ENCODE measurements at regions not wholly inside any gene's neighbourhood (a gene's known extent, or its start where the extent isn't known, plus 50 kb on each side); places are given as distances from the start of the nearest gene placed in this dataset.

DNA sequence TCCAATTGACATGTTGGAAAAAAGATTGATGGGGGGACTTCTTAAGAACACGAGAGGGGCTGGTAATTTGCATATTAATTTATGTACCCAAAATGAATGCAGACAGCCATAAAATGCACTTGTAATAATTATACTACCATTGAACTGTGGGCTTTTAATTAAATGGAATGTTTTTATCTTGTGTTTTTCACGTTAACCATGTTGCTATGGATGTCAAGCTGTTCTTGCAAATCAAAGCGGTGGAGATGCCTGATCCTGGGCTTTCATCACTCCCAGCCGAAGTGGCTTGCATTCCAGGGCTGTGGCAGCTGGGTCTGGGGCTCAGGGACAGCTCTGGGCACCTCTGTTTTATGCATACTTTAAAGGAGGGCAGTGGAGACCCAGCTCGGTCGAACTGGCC is 179.4 kb upstream of the TMTC4 start:
- Histone ChIP-seq H3K9me3 (ENCODE audit: control insufficient read depth in 4 of 4, low read length in 3 of 4) (no peaks in the 10 kb centered on the region), H3K4me3 (ENCODE audit: low read depth in 1 of 3, low read length in 3 of 3) (no peak overlapping the region), H3K27ac (ENCODE audit: low read depth in 1 of 2, low read length in 2 of 2) (no peak overlapping the region), H3K36me3 (ENCODE audit: control insufficient read depth in 4 of 4, insufficient read depth in 3 of 4, low read depth in 1 of 4, low read length in 3 of 4) (no peaks in the 10 kb centered on the region), H3K9ac (ENCODE audit: low read depth in 1 of 2, low read length in 2 of 2) (no peak overlapping the region), H3K27me3 (ENCODE audit: control insufficient read depth in 4 of 4, insufficient read depth in 4 of 4, low read length in 3 of 4) (no peaks in the 10 kb centered on the region), H3K4me1 (ENCODE audit: control insufficient read depth in 4 of 4, insufficient read depth in 4 of 4, low read length in 3 of 4) (peaks cover 0 to 7% (median 4%) of the 10 kb centered on the region in 4 donors)
- no peak for DNase-seq (ENCODE audit: low spot score)
- WGBS: 80% methylated on average over 6 of the region's 6 CpGs
- TF ChIP-seq EGR1 (IDR thresholded peaks at IDR 0.05; ENCODE audit: low read depth in 2 of 2): no peak
- TF ChIP-seq GABPA (IDR thresholded peaks at IDR 0.05 in 1 of 2, conservative IDR thresholded peaks at IDR 0.05 in 1 of 2): no peak
- no peak for TF ChIP-seq YY1 (IDR thresholded peaks at IDR 0.05)
- no peak for TF ChIP-seq ATF3 (IDR thresholded peaks at IDR 0.05)
- TF ChIP-seq SP1 (IDR thresholded peaks at IDR 0.05): no peak
- TF ChIP-seq FOXA1 (IDR thresholded peaks at IDR 0.05): no peak
- no peak for TF ChIP-seq JUND (IDR thresholded peaks at IDR 0.05)
- TF ChIP-seq, protein P1, sequence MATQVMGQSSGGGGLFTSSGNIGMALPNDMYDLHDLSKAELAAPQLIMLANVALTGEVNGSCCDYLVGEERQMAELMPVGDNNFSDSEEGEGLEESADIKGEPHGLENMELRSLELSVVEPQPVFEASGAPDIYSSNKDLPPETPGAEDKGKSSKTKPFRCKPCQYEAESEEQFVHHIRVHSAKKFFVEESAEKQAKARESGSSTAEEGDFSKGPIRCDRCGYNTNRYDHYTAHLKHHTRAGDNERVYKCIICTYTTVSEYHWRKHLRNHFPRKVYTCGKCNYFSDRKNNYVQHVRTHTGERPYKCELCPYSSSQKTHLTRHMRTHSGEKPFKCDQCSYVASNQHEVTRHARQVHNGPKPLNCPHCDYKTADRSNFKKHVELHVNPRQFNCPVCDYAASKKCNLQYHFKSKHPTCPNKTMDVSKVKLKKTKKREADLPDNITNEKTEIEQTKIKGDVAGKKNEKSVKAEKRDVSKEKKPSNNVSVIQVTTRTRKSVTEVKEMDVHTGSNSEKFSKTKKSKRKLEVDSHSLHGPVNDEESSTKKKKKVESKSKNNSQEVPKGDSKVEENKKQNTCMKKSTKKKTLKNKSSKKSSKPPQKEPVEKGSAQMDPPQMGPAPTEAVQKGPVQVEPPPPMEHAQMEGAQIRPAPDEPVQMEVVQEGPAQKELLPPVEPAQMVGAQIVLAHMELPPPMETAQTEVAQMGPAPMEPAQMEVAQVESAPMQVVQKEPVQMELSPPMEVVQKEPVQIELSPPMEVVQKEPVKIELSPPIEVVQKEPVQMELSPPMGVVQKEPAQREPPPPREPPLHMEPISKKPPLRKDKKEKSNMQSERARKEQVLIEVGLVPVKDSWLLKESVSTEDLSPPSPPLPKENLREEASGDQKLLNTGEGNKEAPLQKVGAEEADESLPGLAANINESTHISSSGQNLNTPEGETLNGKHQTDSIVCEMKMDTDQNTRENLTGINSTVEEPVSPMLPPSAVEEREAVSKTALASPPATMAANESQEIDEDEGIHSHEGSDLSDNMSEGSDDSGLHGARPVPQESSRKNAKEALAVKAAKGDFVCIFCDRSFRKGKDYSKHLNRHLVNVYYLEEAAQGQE (IDR thresholded peaks at IDR 0.05): no peak
- TF ChIP-seq RXRA (IDR thresholded peaks at IDR 0.05): no peak
- TF ChIP-seq, protein P2, sequence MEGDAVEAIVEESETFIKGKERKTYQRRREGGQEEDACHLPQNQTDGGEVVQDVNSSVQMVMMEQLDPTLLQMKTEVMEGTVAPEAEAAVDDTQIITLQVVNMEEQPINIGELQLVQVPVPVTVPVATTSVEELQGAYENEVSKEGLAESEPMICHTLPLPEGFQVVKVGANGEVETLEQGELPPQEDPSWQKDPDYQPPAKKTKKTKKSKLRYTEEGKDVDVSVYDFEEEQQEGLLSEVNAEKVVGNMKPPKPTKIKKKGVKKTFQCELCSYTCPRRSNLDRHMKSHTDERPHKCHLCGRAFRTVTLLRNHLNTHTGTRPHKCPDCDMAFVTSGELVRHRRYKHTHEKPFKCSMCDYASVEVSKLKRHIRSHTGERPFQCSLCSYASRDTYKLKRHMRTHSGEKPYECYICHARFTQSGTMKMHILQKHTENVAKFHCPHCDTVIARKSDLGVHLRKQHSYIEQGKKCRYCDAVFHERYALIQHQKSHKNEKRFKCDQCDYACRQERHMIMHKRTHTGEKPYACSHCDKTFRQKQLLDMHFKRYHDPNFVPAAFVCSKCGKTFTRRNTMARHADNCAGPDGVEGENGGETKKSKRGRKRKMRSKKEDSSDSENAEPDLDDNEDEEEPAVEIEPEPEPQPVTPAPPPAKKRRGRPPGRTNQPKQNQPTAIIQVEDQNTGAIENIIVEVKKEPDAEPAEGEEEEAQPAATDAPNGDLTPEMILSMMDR (IDR thresholded peaks at IDR 0.05; ENCODE audit: low read depth, low read length, missing input control): no peak
- TF ChIP-seq NR2F2 (IDR thresholded peaks at IDR 0.05): no peak

GRCh38 chr13:100853434-100853833 is 178.8 kb upstream of the TMTC4 start:
- Histone ChIP-seq H3K4me3 (ENCODE audit: low read depth in 1 of 3, low read length in 3 of 3) (no peak overlapping the region), H3K27ac (ENCODE audit: low read depth in 1 of 2, low read length in 2 of 2) (no peak overlapping the region), H3K9me3 (ENCODE audit: control insufficient read depth in 4 of 4, low read length in 3 of 4) (no peaks in the 10 kb centered on the region), H3K27me3 (ENCODE audit: control insufficient read depth in 4 of 4, insufficient read depth in 4 of 4, low read length in 3 of 4) (no peaks in the 10 kb centered on the region), H3K9ac (ENCODE audit: low read depth in 1 of 2, low read length in 2 of 2) (no peak overlapping the region), H3K4me1 (ENCODE audit: control insufficient read depth in 4 of 4, insufficient read depth in 4 of 4, low read length in 3 of 4) (peaks cover 0 to 7% (median 4%) of the 10 kb centered on the region in 4 donors), H3K36me3 (ENCODE audit: control insufficient read depth in 4 of 4, insufficient read depth in 3 of 4, low read depth in 1 of 4, low read length in 3 of 4) (no peaks in the 10 kb centered on the region)
- DNase-seq (ENCODE audit: low spot score): no peak
- WGBS: 87% methylated on average over 5 of the region's 5 CpGs
- TF ChIP-seq RXRA (IDR thresholded peaks at IDR 0.05): no peak
- TF ChIP-seq JUND (IDR thresholded peaks at IDR 0.05): no peak
- no peak for TF ChIP-seq ZBTB33 (IDR thresholded peaks at IDR 0.05)
- no peak for TF ChIP-seq YY1 (IDR thresholded peaks at IDR 0.05)
- no peak for TF ChIP-seq HNF4G (IDR thresholded peaks at IDR 0.05)

Measured in liver (tissue), 8 donors.